ENCODE measurements at regions not wholly inside any gene's neighbourhood (a gene's known extent, or its start where the extent isn't known, plus 50 kb on each side); places are given as distances from the start of the nearest gene placed in this dataset.

DNA sequence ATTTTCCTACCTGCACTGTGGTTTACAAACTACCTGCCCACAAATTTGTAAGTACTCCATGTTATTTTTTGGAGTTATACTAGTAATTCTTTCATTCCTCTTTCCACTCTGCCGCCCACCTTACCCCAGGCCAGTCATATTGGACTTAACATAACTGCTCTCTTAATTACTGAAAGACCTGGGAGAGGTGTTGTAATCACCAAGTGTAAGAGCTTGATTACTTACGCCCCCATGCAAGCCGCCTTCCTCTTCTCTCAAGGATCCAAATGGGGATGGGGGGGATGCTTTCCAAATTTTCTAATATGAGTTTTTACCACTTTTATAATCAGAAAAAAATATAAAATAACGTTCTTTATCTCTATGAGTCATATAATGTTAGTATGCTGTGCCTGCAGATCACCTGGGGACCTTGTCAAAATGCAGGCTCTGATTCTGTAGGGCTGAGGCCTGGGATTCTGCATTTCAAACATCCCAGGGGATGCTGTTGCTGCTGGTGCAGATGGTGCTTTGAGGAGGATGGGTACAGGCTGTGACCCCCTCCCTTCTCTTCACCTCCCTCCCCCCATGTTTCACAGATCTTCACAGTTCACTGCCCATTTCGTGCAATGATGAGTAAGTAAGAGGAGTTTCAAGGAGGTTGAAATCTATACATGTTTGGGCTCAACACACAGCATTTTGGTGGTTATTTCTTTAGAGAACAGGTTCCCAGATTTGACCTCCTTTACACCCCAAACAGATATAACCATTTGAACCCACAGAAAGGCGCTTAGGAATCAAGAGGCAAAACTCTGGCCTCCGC, 87.3 kb downstream of the SEC61B start:
- no peaks in the 10 kb centered on the region for H3K27me3 ChIP-seq
- intact Hi-C loops (cut with DNase I), result no loop called here
- WGBS, 2 donors, result 81 to 92% methylated on average over 7 of the region's 7 CpGs
- no peaks in the 10 kb centered on the region for H3K4me1 ChIP-seq
- DNase-seq, result no peak
- no peaks in the 10 kb centered on the region for H3K9me3 ChIP-seq
- no peak overlapping the region for H3K4me3 ChIP-seq
- TF ChIP-seq, protein P1, sequence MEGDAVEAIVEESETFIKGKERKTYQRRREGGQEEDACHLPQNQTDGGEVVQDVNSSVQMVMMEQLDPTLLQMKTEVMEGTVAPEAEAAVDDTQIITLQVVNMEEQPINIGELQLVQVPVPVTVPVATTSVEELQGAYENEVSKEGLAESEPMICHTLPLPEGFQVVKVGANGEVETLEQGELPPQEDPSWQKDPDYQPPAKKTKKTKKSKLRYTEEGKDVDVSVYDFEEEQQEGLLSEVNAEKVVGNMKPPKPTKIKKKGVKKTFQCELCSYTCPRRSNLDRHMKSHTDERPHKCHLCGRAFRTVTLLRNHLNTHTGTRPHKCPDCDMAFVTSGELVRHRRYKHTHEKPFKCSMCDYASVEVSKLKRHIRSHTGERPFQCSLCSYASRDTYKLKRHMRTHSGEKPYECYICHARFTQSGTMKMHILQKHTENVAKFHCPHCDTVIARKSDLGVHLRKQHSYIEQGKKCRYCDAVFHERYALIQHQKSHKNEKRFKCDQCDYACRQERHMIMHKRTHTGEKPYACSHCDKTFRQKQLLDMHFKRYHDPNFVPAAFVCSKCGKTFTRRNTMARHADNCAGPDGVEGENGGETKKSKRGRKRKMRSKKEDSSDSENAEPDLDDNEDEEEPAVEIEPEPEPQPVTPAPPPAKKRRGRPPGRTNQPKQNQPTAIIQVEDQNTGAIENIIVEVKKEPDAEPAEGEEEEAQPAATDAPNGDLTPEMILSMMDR (IDR thresholded peaks at IDR 0.05), result no peak
- no peak for TF ChIP-seq POLR2A (IDR thresholded peaks at IDR 0.05)
- no peaks in the 10 kb centered on the region for H3K36me3 ChIP-seq
- H3K27ac ChIP-seq, result no peak overlapping the region

DNA sequence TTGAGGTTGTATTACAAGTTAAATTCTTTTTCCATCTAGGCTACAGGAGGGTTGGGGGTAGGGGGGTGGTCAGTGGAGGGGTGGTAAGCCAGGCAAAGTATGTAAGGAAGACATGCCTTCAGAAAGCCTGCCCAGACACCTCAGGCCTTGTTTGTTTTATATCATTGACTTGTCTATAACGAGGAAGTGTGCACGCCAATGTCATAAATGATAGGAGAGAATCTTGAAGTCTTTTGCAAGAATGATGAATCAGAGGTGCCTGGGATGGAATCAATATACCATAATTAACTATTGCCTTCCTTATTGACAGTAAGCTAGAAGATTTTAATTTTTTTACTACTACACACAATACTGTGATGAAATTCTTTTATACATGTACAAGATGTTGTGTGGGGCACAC, 90.7 kb downstream of the SEC61B start:
- no peaks in the 10 kb centered on the region for H3K27me3 ChIP-seq
- intact Hi-C loops (cut with DNase I), result no loop called here
- TF ChIP-seq, protein P1 (IDR thresholded peaks at IDR 0.05), result no peak
- no peak overlapping the region for H3K4me3 ChIP-seq
- no peaks in the 10 kb centered on the region for H3K36me3 ChIP-seq
- no peak overlapping the region for H3K27ac ChIP-seq
- H3K9me3 ChIP-seq, result no peaks in the 10 kb centered on the region
- WGBS, 2 donors, result 36 to 62% methylated on average over 2 of the region's 2 CpGs
- DNase-seq, result no peak
- no peaks in the 10 kb centered on the region for H3K4me1 ChIP-seq

DNA sequence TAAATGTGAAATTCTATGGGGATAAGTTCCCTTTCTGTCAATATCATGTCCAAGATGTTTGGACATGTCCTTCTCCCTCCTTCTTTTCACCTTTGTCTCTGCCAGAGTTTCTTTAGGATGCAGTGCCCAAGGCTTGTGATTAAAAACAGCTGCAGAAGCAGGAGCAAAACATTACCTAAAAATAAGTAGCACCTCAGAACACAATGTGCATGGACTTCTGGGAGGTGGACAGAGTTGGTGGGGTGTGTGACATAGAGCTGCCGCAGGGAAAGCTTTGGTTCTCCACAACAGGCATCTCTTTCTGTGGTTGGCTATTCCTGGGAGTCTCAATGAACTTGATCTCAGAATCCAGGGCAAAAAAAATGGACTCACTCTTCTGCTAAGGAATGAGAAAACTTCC, 97.0 kb downstream of the SEC61B start:
- Histone ChIP-seq H3K27ac (no peak overlapping the region), H3K36me3 (no peaks in the 10 kb centered on the region), H3K27me3 (peaks cover 0 to 10% (median 0%) of the 10 kb centered on the region in 4 donors), H3K4me3 (no peak overlapping the region), H3K9me3 (no peaks in the 10 kb centered on the region), H3K4me1 (no peaks in the 10 kb centered on the region)
- intact Hi-C loops (cut with DNase I), result no loop called here
- 73% methylated on average over 1 of the region's 1 CpG; no CpG with 5 or more reads in 1 of the 2 donors for WGBS, 2 donors
- TF ChIP-seq POLR2A (IDR thresholded peaks at IDR 0.05), result no peak
- TF ChIP-seq, protein P1 (IDR thresholded peaks at IDR 0.05), result no peak
- DNase-seq, result no peak

DNA sequence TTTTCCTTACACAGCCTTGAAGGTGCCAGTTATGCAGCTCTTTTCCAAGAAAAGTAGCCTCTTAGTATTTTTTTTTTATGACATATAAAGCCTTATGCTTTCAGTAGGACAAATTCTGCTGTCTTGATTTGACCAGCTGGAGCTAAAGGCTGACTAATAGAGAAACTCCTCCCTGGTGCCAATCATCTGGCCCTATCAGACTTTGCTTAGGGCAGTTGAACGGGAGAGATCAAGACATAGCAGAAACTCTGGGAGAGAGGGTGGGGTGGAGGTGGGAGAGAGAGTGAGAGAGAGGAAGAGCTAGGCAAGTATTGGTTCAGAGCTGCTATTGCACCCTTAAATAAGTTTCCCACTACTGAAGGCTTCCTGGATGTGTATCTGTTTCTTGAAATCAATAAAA, 100.2 kb downstream of the SEC61B start:
- 14 to 33% methylated on average over 1 of the region's 1 CpG for WGBS, 2 donors
- Histone ChIP-seq H3K4me1 (peaks cover 0 to 3% (median under 1%) of the 10 kb centered on the region in 3 donors), H3K9me3 (no peaks in the 10 kb centered on the region), H3K36me3 (no peaks in the 10 kb centered on the region), H3K27ac (no peak overlapping the region), H3K4me3 (no peak overlapping the region), H3K27me3 (peaks cover 0 to 10% (median 0%) of the 10 kb centered on the region in 4 donors)
- no peak for DNase-seq
- TF ChIP-seq, protein P1 (IDR thresholded peaks at IDR 0.05), result no peak
- no peak for TF ChIP-seq POLR2A (IDR thresholded peaks at IDR 0.05)
- intact Hi-C loops (cut with DNase I), result no loop called here

DNA sequence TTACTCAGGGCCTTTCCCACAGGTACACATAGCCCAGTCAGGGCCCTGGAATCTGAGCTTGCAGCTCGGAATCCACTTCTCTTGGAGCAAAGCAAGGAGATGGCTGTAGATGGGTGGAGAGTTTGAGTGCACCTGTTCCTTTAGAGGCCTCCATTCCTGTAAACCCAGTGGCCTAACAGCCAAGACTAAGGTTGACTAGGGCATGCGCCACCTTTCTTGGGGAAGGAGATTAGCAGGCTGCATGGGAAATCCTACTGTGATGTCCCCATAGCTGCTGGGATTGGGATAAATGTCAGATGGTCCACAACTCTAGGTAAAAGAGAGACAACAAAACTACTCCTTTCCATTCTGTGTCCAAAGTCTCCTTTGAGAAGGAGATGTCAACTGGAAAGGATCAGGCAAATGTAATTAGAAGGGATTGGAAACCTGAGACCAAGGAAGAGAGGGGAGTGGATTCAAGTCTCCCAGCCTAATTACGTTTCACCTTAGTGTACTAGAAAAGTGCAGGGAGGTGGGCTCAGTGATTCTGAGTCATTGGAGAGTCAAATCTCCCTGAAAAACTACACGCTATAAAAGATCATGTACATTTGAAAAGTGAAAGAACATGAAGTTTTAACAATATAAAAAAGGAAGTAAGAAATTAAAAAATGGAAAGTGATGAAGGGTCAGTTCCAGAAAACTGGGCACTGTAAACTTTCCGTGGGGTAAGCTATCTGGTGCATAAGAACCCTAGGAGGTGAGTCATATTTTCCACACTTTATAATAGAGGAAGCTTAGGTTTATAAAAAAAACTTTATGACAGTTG, 104.2 kb downstream of the SEC61B start:
- no peak for DNase-seq
- Histone ChIP-seq H3K27ac (no peak overlapping the region), H3K4me1 (peaks cover 0 to 8% (median 4%) of the 10 kb centered on the region in 3 donors), H3K27me3 (no peaks in the 10 kb centered on the region), H3K9me3 (no peaks in the 10 kb centered on the region), H3K36me3 (no peaks in the 10 kb centered on the region), H3K4me3 (no peak overlapping the region)
- intact Hi-C loops (cut with DNase I), result no loop called here
- 65 to 71% methylated on average over 5 of the region's 5 CpGs for WGBS, 2 donors
- TF ChIP-seq, protein P1 (IDR thresholded peaks at IDR 0.05), result no peak
- TF ChIP-seq POLR2A (IDR thresholded peaks at IDR 0.05), result no peak
